Esophagus muscularis mucosa (tissue), 4 donors: ENCODE measurements at regions not wholly inside any gene's neighbourhood (a gene's known extent, or its start where the extent isn't known, plus 50 kb on each side); places are given as distances from the start of the nearest gene placed in this dataset.

Source experiments
- EP300 ChIP-seq: sonication (generic); formaldehyde crosslinking; IDR thresholded peaks from one replicate; pipeline ENCODE4 v1.6.1; 2017; ENCODE audit warnings: antibody characterized with exemption
- POLR2A ChIP-seq: fragments of 450-650 bp; IDR thresholded peaks from one replicate; pipeline ENCODE4 v1.6.1; 2017; ENCODE audit warnings: antibody characterized with exemption, moderate library complexity, mild to moderate bottlenecking, low read depth
- POLR2AphosphoS5 ChIP-seq, 2 donors: sonication (generic); formaldehyde crosslinking; IDR thresholded peaks; one replicate each; pipeline ENCODE4 v1.6.1; 2017; ENCODE audit warnings: antibody characterized with exemption in 2 of 2
- TF ChIP-seq, protein P1 (sequence below), 3 experiments: fragments of 200-600 bp in 2 of 3; fragments of 450-650 bp in 1 of 3; sonication (generic) in 2 of 3; IDR thresholded peaks; one replicate each; pipeline ENCODE4 v1.5.1; 2017 to 2019; ENCODE audit warnings: antibody characterized with exemption in 3 of 3, mild to moderate bottlenecking in 2 of 3, moderate library complexity in 1 of 3

DNA sequence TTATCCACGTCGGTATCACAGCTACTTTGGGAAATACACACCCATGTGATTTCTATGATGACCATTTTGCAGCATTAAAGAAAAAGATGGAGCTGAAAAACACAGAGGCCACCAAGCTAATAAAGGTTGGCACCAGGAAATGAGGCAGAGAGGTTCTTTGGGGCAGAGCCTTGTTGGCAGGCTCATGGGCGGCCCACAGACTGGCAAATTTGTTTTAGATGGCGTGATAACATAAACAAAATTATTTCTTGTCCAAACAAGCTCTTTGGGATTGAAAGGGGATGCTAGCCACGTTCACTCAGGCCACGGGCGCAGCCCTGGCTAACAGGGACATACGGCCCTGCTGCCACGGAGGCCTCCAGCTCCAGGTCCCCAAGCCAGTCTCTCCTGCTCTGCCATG lies 135.9 kb upstream of the ZMIZ1 start:
- TF ChIP-seq POLR2A (no peak), EP300 (no peak), POLR2AphosphoS5 (IDR thresholded peaks at IDR 0.05) (no peak)
- TF ChIP-seq, protein P1, sequence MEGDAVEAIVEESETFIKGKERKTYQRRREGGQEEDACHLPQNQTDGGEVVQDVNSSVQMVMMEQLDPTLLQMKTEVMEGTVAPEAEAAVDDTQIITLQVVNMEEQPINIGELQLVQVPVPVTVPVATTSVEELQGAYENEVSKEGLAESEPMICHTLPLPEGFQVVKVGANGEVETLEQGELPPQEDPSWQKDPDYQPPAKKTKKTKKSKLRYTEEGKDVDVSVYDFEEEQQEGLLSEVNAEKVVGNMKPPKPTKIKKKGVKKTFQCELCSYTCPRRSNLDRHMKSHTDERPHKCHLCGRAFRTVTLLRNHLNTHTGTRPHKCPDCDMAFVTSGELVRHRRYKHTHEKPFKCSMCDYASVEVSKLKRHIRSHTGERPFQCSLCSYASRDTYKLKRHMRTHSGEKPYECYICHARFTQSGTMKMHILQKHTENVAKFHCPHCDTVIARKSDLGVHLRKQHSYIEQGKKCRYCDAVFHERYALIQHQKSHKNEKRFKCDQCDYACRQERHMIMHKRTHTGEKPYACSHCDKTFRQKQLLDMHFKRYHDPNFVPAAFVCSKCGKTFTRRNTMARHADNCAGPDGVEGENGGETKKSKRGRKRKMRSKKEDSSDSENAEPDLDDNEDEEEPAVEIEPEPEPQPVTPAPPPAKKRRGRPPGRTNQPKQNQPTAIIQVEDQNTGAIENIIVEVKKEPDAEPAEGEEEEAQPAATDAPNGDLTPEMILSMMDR (IDR thresholded peaks at IDR 0.05) = no peak
